IPS-15b (cell line): ENCODE measurements at regions not wholly inside any gene's neighbourhood (a gene's known extent, or its start where the extent isn't known, plus 50 kb on each side); places are given as distances from the start of the nearest gene placed in this dataset.

Experiments used
- H3K27me3 ChIP-seq: one replicate; pipeline ENCODE4 v1.6.1; 2013; ENCODE audit warnings: low read length; ENCODE audit not compliant: control insufficient read depth, insufficient read depth
- H3K36me3 ChIP-seq: one replicate; pipeline ENCODE4 v1.6.1; 2013; ENCODE audit warnings: low read length; ENCODE audit not compliant: control insufficient read depth, insufficient read depth
- H3K4me1 ChIP-seq: one replicate; pipeline ENCODE4 v1.6.1; 2013; ENCODE audit warnings: mild to moderate bottlenecking, low read length; ENCODE audit not compliant: control insufficient read depth, insufficient read depth
- H3K4me3 ChIP-seq: one replicate; pipeline ENCODE4 v1.5.1; 2013; ENCODE audit warnings: low read depth, low read length
- H3K9ac ChIP-seq: one replicate; pipeline ENCODE4 v1.6.1; 2013; ENCODE audit warnings: low read depth, mild to moderate bottlenecking, low read length
- H3K9me3 ChIP-seq: one replicate; pipeline ENCODE4 v1.6.1; 2013; ENCODE audit warnings: mild to moderate bottlenecking, low read length; ENCODE audit not compliant: control insufficient read depth, insufficient read depth

DNA sequence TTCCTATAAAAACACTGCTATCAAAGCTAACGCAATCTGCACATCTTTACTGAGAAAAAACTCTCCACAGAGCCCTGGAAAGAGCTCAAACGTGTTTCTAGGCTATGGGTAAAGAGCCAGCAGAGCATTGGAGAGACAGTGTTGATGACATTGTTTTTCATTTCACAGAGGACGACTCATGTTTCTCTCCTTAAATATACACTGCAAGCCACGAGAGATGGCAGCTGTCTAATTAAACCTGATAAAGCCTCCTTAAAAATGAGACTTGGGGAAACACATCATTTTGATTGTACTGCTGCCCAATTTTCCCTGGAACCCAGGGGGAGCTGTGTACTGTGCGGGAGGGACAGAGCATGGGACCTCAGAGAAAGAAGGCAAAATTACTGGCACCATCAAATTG lies 294.3 kb upstream of the SETBP1 start:
- Histone ChIP-seq H3K4me1 (no peaks in the 10 kb centered on the region), H3K9me3 (no peaks in the 10 kb centered on the region), H3K36me3 (no peaks in the 10 kb centered on the region), H3K27me3 (no peaks in the 10 kb centered on the region), H3K4me3 (no peak overlapping the region), H3K9ac (no peak overlapping the region)

DNA sequence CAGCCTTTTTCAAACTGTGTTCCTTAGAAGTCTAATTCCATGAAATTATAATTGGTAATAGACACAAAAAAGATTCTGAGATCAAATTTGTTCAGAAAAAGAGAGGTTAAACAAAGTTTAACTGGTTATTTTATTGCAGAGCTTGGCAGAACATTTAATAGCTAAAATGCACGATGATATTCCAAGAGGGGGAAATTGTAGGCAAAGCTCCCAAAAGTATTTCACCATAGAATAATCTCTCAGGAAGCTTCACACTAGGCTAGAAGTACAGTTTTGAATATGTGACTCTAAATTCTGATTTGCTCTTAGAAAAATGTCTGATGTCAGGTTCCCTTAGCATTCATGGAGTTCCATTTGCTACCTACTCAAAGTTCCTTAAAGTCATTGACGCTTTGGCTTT lies 292.4 kb upstream of the SETBP1 start:
- Histone ChIP-seq H3K9ac (no peak overlapping the region), H3K4me1 (no peaks in the 10 kb centered on the region), H3K4me3 (no peak overlapping the region), H3K9me3 (no peaks in the 10 kb centered on the region), H3K27me3 (no peaks in the 10 kb centered on the region), H3K36me3 (no peaks in the 10 kb centered on the region)

DNA sequence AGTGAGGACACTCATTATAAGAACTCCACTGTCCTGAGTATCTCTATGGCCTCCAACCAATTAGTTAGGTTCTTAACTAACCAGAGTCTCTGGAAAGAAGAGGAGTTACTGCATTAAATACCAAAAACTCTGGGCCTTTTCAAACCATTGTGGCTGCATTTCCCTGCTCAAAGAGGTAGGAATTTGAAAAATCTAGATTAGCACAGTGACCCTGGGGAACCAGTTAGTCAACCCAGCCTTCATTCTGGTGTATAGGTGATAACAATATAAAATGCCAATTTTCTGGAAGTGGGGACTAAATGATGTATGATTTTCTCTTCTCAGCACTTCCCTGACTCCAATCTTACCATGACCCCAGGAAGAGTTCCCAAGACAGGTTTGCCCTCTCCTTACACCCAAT lies 287.8 kb upstream of the SETBP1 start:
- Histone ChIP-seq H3K4me3 (no peak overlapping the region), H3K27me3 (no peaks in the 10 kb centered on the region), H3K4me1 (no peaks in the 10 kb centered on the region), H3K9me3 (no peaks in the 10 kb centered on the region), H3K9ac (no peak overlapping the region), H3K36me3 (no peaks in the 10 kb centered on the region)

DNA sequence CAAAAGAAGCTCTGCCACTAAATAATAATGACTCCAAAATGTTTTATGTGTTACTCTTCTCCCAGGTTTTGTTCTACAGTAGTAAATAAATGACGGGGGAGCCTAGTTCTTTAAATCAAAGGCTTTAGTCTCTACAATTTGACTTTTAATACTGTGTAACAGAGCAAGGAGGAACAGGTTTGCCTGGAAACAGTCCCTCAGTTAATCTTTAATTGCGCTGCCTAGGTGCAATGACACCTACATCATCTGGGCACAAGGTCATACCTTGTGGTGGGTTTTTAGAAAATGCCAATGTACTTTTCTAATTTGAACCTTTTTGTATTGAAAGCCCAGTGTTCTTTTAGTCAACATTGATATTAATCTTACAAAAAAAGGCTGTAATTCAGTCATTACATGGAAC lies 287.3 kb upstream of the SETBP1 start:
- no peak overlapping the region for H3K4me3 ChIP-seq
- no peaks in the 10 kb centered on the region for H3K27me3 ChIP-seq

GRCh38 chr18:44396550-44396949 lies 284.1 kb upstream of the SETBP1 start:
- Histone ChIP-seq H3K9ac (no peak overlapping the region), H3K36me3 (no peaks in the 10 kb centered on the region), H3K4me1 (no peaks in the 10 kb centered on the region), H3K4me3 (no peak overlapping the region), H3K27me3 (no peaks in the 10 kb centered on the region), H3K9me3 (no peaks in the 10 kb centered on the region)

More for the DNA sequence above, 287.3 kb upstream of the SETBP1 start:
- Histone ChIP-seq H3K9ac (no peak overlapping the region), H3K9me3 (no peaks in the 10 kb centered on the region), H3K4me1 (no peaks in the 10 kb centered on the region), H3K36me3 (no peaks in the 10 kb centered on the region)

- no peak overlapping the region for H3K4me3 ChIP-seq
- H3K9me3 ChIP-seq = no peaks in the 10 kb centered on the region
- H3K36me3 ChIP-seq = no peaks in the 10 kb centered on the region
- H3K27me3 ChIP-seq = no peaks in the 10 kb centered on the region
- H3K4me1 ChIP-seq = no peaks in the 10 kb centered on the region
- H3K9ac ChIP-seq = no peak overlapping the region
These were observed 271.6 kb upstream of the SETBP1 start for GRCh38 chr18:44409071-44409470.

GRCh38 chr18:44409515-44409914 lies 271.2 kb upstream of the SETBP1 start:
- H3K36me3 ChIP-seq = no peaks in the 10 kb centered on the region
- H3K4me1 ChIP-seq = no peaks in the 10 kb centered on the region
- H3K4me3 ChIP-seq = no peak overlapping the region
- no peaks in the 10 kb centered on the region for H3K9me3 ChIP-seq
- H3K27me3 ChIP-seq = no peaks in the 10 kb centered on the region
- no peak overlapping the region for H3K9ac ChIP-seq

- Histone ChIP-seq H3K27me3 (no peaks in the 10 kb centered on the region), H3K4me1 (no peaks in the 10 kb centered on the region), H3K9ac (no peak overlapping the region), H3K9me3 (no peaks in the 10 kb centered on the region), H3K36me3 (no peaks in the 10 kb centered on the region), H3K4me3 (no peak overlapping the region)
These were observed 269.9 kb upstream of the SETBP1 start for GRCh38 chr18:44410740-44411139.

DNA sequence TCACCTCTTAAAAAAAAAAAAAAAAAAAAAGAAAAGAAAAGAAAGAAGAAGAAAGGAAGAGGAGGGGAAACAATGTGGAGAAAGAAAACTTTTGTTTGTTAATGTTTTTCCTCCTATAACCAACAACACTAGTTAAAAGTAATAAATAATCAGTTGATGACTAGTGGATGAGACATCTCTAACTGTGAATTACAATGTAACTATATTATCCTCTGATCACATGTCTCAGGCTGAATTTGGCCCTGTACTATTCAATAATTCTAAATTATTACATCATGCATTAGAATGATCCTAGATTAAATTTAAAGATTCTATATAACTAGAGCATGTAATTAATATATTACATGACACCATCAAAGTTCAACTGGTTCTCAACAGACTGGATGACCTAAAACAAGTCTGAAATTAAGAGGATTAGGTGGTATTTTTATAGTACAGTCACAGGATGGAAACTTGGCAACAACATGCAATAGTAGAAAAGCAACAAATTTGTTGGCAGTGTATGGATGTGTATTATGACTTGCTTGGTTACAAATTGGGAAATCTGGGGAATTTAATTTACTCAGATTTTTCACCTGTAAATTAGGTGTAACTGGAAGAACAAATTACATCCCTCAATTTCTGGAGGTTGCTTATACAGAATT lies 269.3 kb upstream of the SETBP1 start:
- H3K36me3 ChIP-seq = no peaks in the 10 kb centered on the region
- no peak overlapping the region for H3K9ac ChIP-seq
- H3K4me3 ChIP-seq = no peak overlapping the region
- no peaks in the 10 kb centered on the region for H3K9me3 ChIP-seq
- no peaks in the 10 kb centered on the region for H3K27me3 ChIP-seq
- H3K4me1 ChIP-seq = no peaks in the 10 kb centered on the region

- Histone ChIP-seq H3K9me3 (no peaks in the 10 kb centered on the region), H3K27me3 (no peaks in the 10 kb centered on the region), H3K9ac (no peak overlapping the region), H3K4me3 (no peak overlapping the region), H3K36me3 (no peaks in the 10 kb centered on the region), H3K4me1 (no peaks in the 10 kb centered on the region)
These were observed 268.7 kb upstream of the SETBP1 start for GRCh38 chr18:44411976-44412375.

GRCh38 chr18:44423814-44424644 lies 256.7 kb upstream of the SETBP1 start:
- Histone ChIP-seq H3K36me3 (no peaks in the 10 kb centered on the region), H3K9me3 (no peaks in the 10 kb centered on the region), H3K4me1 (no peaks in the 10 kb centered on the region), H3K9ac (no peak overlapping the region), H3K4me3 (no peak overlapping the region), H3K27me3 (no peaks in the 10 kb centered on the region)

DNA sequence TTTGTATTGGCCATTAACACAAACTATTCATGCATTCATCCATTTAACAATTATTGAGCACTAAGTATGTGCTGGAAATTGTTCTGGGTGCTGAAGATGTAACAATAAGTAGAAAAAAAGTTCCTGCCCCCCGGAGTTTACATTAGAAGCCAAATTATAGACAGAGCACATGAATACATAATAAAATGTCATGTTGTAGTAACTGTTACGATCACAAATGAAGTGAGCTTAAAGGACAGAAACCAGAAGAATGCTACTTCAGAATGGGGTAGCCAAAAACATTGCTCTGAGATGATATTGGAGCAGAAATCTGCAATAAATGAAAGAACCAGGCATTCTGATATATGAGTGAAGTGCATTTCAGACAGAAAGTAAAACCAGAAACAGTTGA lies 256.0 kb upstream of the SETBP1 start:
- Histone ChIP-seq H3K9me3 (no peaks in the 10 kb centered on the region), H3K36me3 (no peaks in the 10 kb centered on the region), H3K27me3 (no peaks in the 10 kb centered on the region), H3K9ac (no peak overlapping the region), H3K4me1 (no peaks in the 10 kb centered on the region), H3K4me3 (no peak overlapping the region)
